Right atrium auricular region (tissue), 2 donors: ENCODE measurements at regions not wholly inside any gene's neighbourhood (a gene's known extent, or its start where the extent isn't known, plus 50 kb on each side); places are given as distances from the start of the nearest gene placed in this dataset.

Source experiments
- DNase-seq: peaks from one replicate; pipeline ENCODE4 v3.0.0-alpha.2; 2019; ENCODE audit warnings: low spot score
- H3K27ac ChIP-seq, 2 donors: fragments of 200-600 bp; sonication (generic); 1 replicate in 1 of 2; 2 replicates in 1 of 2; pipeline ENCODE4 v1.5.1; 2016 to 2019
- H3K27me3 ChIP-seq, 2 donors: fragments of 200-600 bp; sonication (generic); one replicate each; pipeline versions ENCODE4 v1.5.1 to v1.6.0; 2017 to 2019
- H3K36me3 ChIP-seq: fragments of 200-600 bp; sonication (generic); one replicate; pipeline ENCODE4 v1.5.1; 2016
- H3K4me1 ChIP-seq, 2 donors: fragments of 200-600 bp; sonication (generic); one replicate each; pipeline versions ENCODE4 v1.5.1 to v1.6.0; 2017 to 2019
- H3K4me3 ChIP-seq, 2 donors: fragments of 200-600 bp; sonication (generic); 1 replicate in 1 of 2; 2 replicates in 1 of 2; pipeline ENCODE4 v1.5.1; 2017 to 2019; ENCODE audit warnings: mild to moderate bottlenecking in 1 of 2, moderate library complexity in 1 of 2
- H3K9me3 ChIP-seq, 2 donors: fragments of 200-600 bp; sonication (generic); one replicate each; pipeline ENCODE4 v1.5.1; 2019
- TF ChIP-seq, protein P1 (sequence below), 2 donors: fragments of 200-600 bp; sonication (generic); IDR thresholded peaks; one replicate each; pipeline ENCODE4 v1.5.1; 2019; ENCODE audit warnings: antibody characterized with exemption in 2 of 2

DNA sequence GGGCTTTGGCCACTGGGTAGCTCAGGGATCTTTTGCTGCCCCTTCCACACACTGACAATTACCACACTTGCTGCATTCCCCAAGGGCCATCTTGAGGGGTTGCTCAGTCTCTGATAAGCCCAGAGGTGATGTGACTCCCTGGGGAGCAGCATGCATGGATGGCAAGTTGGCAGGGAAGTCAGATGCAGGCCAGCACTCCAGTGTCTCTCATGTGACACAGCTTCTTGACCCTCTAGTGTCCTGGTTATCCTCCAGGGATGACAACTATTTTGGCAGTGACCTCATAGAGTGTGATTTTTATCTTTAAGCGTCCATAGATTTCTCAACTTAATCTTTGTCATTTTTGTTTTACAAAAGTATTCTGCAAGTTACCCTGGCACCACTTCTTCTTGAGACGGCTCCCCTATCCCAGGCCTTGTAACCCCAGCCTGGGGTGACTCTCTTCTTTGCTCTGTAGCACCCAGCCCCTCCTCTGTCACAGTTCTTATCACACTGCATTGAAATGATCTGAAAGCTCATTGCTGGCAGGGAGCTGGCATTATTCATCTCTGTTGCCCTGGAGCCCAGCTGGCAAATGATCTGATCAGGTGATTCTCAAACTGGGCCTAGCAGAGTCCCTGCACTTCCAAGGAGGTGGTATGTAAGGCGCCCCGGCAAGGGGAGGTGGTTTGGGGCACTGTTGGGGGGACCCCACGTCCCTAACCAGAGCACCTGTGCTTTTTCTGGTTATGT lies 72.6 kb downstream of the TENT5C start:
- DNase-seq = peak; percentile 57
- TF ChIP-seq, protein P1, sequence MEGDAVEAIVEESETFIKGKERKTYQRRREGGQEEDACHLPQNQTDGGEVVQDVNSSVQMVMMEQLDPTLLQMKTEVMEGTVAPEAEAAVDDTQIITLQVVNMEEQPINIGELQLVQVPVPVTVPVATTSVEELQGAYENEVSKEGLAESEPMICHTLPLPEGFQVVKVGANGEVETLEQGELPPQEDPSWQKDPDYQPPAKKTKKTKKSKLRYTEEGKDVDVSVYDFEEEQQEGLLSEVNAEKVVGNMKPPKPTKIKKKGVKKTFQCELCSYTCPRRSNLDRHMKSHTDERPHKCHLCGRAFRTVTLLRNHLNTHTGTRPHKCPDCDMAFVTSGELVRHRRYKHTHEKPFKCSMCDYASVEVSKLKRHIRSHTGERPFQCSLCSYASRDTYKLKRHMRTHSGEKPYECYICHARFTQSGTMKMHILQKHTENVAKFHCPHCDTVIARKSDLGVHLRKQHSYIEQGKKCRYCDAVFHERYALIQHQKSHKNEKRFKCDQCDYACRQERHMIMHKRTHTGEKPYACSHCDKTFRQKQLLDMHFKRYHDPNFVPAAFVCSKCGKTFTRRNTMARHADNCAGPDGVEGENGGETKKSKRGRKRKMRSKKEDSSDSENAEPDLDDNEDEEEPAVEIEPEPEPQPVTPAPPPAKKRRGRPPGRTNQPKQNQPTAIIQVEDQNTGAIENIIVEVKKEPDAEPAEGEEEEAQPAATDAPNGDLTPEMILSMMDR (IDR thresholded peaks at IDR 0.05) = no peak
- Histone ChIP-seq H3K9me3 (no peaks in the 10 kb centered on the region), H3K27ac (peak overlapping the region; percentile 82 to 90), H3K27me3 (no peaks in the 10 kb centered on the region), H3K4me3 (no peak overlapping the region), H3K4me1 (peaks cover 0 to 69% of the 10 kb centered on the region in 2 donors), H3K36me3 (no peaks in the 10 kb centered on the region)

DNA sequence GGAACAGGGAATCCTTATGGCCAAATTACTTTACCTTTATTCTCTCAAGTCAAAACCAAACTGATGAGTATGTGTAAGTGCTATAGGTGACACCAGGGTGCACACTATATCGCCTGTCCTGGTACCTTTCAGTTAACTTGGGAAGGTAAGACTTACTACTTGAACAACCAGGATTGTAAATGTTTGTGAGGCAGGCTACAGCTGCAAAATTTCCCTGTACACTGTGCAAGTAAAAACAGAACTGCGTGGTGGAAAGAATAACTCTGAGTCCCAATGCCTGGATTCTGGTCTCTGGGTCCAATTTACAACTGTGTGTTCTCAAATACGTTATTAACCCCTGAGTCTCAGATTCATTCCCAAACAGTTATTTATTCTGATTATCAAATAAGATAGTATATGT lies 73.5 kb downstream of the TENT5C start:
- no peak for DNase-seq
- Histone ChIP-seq H3K4me3 (no peak overlapping the region), H3K27ac (peak overlapping the region; percentile 82 to 90), H3K4me1 (peaks cover 0 to 70% of the 10 kb centered on the region in 2 donors), H3K36me3 (no peaks in the 10 kb centered on the region), H3K9me3 (no peaks in the 10 kb centered on the region), H3K27me3 (no peaks in the 10 kb centered on the region)
- TF ChIP-seq, protein P1 (IDR thresholded peaks at IDR 0.05) = no peak

DNA sequence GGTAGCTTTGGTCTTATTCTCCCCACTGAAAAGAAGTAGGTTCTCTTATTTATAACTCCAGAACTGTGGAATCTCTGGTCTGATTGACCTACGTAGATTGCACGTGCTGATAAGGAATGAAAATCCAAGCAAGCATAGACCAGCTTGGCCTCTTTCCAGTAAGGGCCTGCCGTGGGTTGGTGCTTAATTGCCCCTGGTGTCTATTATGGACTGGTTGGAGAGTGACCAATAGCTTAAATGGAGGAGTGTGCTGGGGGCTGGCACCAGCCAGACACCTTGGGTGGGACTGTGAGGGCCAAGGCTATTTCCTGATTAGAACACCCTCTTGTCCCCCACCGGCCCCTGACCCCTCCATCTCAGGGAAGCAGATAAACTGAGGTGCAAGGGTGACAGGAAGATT lies 74.0 kb downstream of the TENT5C start:
- no peaks in the 10 kb centered on the region for H3K27me3 ChIP-seq
- H3K9me3 ChIP-seq = no peaks in the 10 kb centered on the region
- no peak for DNase-seq
- H3K4me1 ChIP-seq = peaks cover 0 to 70% of the 10 kb centered on the region in 2 donors
- TF ChIP-seq, protein P1 (IDR thresholded peaks at IDR 0.05) = no peak
- H3K4me3 ChIP-seq = no peak overlapping the region
- H3K36me3 ChIP-seq = no peaks in the 10 kb centered on the region
- H3K27ac ChIP-seq = peak overlapping the region; percentile 82 to 90

DNA sequence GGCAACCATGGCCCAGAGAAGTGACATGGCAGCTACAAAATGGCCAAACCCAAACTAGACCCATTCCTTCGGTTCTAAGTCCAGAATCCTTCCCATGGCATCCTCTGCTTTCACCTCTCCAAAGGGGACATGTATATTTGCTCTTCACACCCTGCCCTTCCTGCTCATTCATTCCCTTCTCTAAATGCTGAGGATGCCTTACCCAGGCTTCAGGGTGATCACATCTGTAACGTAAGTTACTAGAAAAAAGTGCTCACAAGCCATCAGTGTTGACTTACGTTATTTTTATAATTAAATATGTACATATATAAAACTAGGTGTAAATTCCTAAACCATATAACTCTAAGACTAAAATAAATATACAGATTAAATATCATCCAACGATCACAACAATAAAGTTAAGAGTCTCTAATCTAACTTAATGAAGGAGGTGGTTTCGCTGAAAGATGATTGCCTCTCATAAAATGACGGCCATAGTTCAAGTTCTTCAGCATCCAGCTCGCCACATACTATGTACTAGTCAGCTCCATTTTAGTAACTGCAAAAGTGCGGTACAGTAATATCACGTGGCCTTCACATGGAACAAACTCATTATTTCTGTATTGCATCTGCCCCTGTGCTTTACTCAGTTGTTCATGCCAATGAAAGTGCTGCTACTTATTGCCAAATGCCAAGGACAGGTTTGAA lies 74.6 kb downstream of the TENT5C start:
- TF ChIP-seq, protein P1 (IDR thresholded peaks at IDR 0.05) = no peak
- Histone ChIP-seq H3K9me3 (no peaks in the 10 kb centered on the region), H3K4me3 (no peak overlapping the region), H3K4me1 (peaks cover 0 to 68% of the 10 kb centered on the region in 2 donors), H3K36me3 (no peaks in the 10 kb centered on the region), H3K27ac (peak overlapping the region; percentile 82 to 90), H3K27me3 (no peaks in the 10 kb centered on the region)
- no peak for DNase-seq

DNA sequence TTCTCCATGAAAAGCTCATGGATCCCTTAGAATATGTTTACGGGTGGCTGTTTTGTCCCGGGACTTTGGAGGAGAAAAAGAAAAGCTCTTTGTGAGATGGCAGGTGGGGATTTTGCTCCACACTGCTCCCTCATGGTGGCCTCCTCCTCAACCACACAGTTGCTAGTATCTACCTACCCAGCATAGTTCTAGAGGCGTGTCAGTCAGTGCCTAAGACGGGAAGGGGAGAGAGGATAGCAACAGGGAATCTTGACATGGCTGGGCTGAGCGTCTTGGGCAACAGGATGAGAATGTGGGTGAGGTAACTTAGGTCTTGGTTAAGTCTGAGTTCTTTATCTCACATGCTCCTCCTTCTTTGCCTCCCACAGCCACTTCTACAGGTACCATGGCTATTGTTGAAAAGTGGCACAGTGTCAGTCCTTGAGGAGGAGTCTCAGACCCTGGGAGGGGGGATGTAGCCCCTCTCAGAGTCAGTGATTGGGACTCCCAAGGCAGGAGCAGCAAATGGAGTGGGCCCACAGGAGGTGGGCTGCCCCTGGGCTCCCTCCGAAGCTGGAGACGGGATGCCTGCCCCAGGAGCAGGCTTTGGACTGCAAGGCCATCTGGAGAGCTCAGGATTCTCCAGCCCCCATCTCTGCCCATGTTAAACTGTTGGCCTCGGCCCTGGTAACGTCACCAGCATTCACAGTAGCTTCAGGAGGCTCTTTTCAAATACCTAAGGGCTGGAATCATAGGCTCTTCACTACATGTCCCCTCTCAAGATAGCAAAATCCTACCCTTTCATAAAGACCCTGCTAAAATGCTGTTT lies 75.4 kb downstream of the TENT5C start:
- Histone ChIP-seq H3K4me3 (no peak overlapping the region), H3K9me3 (no peaks in the 10 kb centered on the region), H3K4me1 (peaks cover 0 to 69% of the 10 kb centered on the region in 2 donors), H3K36me3 (no peaks in the 10 kb centered on the region), H3K27me3 (no peaks in the 10 kb centered on the region), H3K27ac (peak overlapping the region; percentile 82 to 90)
- DNase-seq = peak; percentile 47
- TF ChIP-seq, protein P1 (IDR thresholded peaks at IDR 0.05) = no peak
